Stimulated activated CD4-positive, alpha-beta T cell treated with anti-CD3 and anti-CD28 coated beads, TNF-alpha, amount 100 ng/mL, for 24 hours (primary cell): ENCODE measurements at regions not wholly inside any gene's neighbourhood (a gene's known extent, or its start where the extent isn't known, plus 50 kb on each side); places are given as distances from the start of the nearest gene placed in this dataset.

Source experiments
- DNase-seq, 3 experiments: peaks; one replicate each; pipeline ENCODE4 v3.0.0-alpha.2; 2020; ENCODE audit warnings: low read depth in 3 of 3

GRCh38 chr18:50444539-50444938 is 69.7 kb downstream of the SKA1 start:
- DNase-seq = no peak

GRCh38 chr18:50446629-50447028 is 71.8 kb downstream of the SKA1 start:
- no peak for DNase-seq

- no peak for DNase-seq
Measured at GRCh38 chr18:50447102-50447741, 72.4 kb downstream of the SKA1 start.

- no peak for DNase-seq
Measured at GRCh38 chr18:50447952-50448351, 73.1 kb downstream of the SKA1 start.

GRCh38 chr18:50451100-50451842 is 76.4 kb downstream of the SKA1 start:
- no peak for DNase-seq

- DNase-seq = no peak
Measured at GRCh38 chr18:50453014-50453680, 78.3 kb downstream of the SKA1 start.

- no peak for DNase-seq
Measured at GRCh38 chr18:50453732-50454131, 78.9 kb downstream of the SKA1 start.

GRCh38 chr18:50454387-50454988 is 79.6 kb downstream of the SKA1 start:
- DNase-seq = no peak

GRCh38 chr18:50456285-50456684 is 81.4 kb downstream of the SKA1 start:
- DNase-seq = no peak

- no peak for DNase-seq
Measured at GRCh38 chr18:50457639-50458038, 82.8 kb downstream of the SKA1 start.

GRCh38 chr18:50458366-50458765 is 83.5 kb downstream of the SKA1 start:
- no peak for DNase-seq

GRCh38 chr18:50458796-50459195 is 84.0 kb downstream of the SKA1 start:
- no peak for DNase-seq

- no peak for DNase-seq
Measured at GRCh38 chr18:50460062-50460461, 85.2 kb downstream of the SKA1 start.

GRCh38 chr18:50460716-50461115 is 85.9 kb downstream of the SKA1 start:
- no peak for DNase-seq

GRCh38 chr18:50461251-50461650 is 86.4 kb downstream of the SKA1 start:
- DNase-seq = no peak

GRCh38 chr18:50465211-50466153 is 90.6 kb downstream of the SKA1 start:
- no peak for DNase-seq

GRCh38 chr18:50466634-50467033 is 91.8 kb downstream of the SKA1 start:
- DNase-seq = no peak

- no peak for DNase-seq
Measured at GRCh38 chr18:50468807-50469206, 91.1 kb upstream of the MAPK4 start.

GRCh38 chr18:50469380-50469781 is 90.5 kb upstream of the MAPK4 start:
- no peak for DNase-seq

GRCh38 chr18:50472941-50473340 is 86.9 kb upstream of the MAPK4 start:
- DNase-seq = no peak

GRCh38 chr18:50473881-50474280 is 86.0 kb upstream of the MAPK4 start:
- DNase-seq = no peak
